ENCODE measurements at regions not wholly inside any gene's neighbourhood (a gene's known extent, or its start where the extent isn't known, plus 50 kb on each side); places are given as distances from the start of the nearest gene placed in this dataset.
A peak's percentile ranks its signal among the peaks of the same experiment; 100 is the strongest.

DNA sequence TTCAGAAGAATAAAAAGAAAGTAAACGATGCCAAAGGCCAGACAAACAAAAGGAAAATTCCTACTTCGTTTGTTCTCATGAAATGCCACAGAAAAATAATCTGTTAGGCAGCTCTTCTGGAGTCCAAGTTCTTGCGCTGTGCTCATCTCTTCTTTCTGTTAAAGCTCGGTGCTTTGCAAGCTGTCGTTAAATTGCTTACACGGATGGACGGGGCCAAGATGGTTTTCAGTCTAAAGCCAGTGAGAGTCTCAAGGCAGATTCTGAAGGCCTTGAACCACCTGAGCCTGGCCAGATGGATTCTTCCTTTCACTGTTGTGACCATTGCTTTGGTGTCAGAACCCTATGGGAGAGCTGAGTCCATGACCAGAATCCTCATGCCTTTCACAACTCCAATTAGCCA lies 97.6 kb upstream of the RMDN2 start:
- WGBS, 2 donors, result 69 to 78% methylated on average over 7 of the region's 7 CpGs
- H3K27me3 ChIP-seq, result peaks cover 0 to 20% (median 0%) of the 10 kb centered on the region in 4 donors
- no peaks in the 10 kb centered on the region for H3K9me3 ChIP-seq
- no peak overlapping the region for H3K4me3 ChIP-seq
- no peak for DNase-seq
- peaks cover 0 to 22% (median 3%) of the 10 kb centered on the region in 3 donors for H3K4me1 ChIP-seq
- no peaks in the 10 kb centered on the region for H3K36me3 ChIP-seq
- H3K27ac ChIP-seq, result peak overlapping the region in 1 of 4 donors; percentile 22
- intact Hi-C loops (cut with DNase I), result no loop called here
- no peak for TF ChIP-seq POLR2A (IDR thresholded peaks at IDR 0.05)
- TF ChIP-seq, protein P1, sequence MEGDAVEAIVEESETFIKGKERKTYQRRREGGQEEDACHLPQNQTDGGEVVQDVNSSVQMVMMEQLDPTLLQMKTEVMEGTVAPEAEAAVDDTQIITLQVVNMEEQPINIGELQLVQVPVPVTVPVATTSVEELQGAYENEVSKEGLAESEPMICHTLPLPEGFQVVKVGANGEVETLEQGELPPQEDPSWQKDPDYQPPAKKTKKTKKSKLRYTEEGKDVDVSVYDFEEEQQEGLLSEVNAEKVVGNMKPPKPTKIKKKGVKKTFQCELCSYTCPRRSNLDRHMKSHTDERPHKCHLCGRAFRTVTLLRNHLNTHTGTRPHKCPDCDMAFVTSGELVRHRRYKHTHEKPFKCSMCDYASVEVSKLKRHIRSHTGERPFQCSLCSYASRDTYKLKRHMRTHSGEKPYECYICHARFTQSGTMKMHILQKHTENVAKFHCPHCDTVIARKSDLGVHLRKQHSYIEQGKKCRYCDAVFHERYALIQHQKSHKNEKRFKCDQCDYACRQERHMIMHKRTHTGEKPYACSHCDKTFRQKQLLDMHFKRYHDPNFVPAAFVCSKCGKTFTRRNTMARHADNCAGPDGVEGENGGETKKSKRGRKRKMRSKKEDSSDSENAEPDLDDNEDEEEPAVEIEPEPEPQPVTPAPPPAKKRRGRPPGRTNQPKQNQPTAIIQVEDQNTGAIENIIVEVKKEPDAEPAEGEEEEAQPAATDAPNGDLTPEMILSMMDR (IDR thresholded peaks at IDR 0.05), result no peak

DNA sequence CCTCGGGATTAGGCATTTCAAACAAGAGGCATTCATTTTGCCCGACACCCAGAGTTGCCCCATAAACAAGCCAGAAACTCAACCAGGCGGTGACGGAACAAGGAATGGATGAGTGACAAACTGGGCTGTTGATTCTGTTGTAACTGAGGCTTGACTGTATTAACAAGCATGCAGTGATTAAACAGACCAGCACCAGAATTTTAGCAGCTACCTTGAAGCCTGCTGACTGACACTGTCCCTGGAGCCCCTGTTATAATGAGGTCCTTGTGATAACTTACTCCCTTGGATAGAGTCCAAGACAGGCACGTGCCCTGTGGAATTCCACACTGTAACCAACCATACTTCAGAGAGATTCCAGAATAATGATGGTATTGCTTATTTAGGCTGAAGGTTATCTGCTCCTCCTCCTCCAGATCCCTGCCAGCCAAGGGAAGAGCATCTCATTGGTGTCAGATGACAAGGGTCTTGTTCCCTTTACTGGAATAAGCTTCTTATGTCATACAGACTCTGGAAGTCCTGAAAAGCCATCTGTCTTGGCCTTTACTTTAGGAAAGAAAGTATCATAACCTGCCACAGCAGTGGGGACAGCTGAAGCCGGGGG lies 97.1 kb upstream of the RMDN2 start:
- no peaks in the 10 kb centered on the region for H3K9me3 ChIP-seq
- peak overlapping the region in 1 of 4 donors; percentile 66 for H3K27ac ChIP-seq
- H3K4me1 ChIP-seq, result peaks cover 0 to 22% (median 3%) of the 10 kb centered on the region in 3 donors
- intact Hi-C loops (cut with DNase I), result no loop called here
- H3K27me3 ChIP-seq, result peaks cover 0 to 20% (median 0%) of the 10 kb centered on the region in 4 donors
- no peaks in the 10 kb centered on the region for H3K36me3 ChIP-seq
- TF ChIP-seq, protein P1 (IDR thresholded peaks at IDR 0.05), result no peak
- TF ChIP-seq POLR2A (IDR thresholded peaks at IDR 0.05), result no peak
- 44 to 75% methylated on average over 6 of the region's 6 CpGs for WGBS, 2 donors
- no peak for DNase-seq
- no peak overlapping the region for H3K4me3 ChIP-seq

DNA sequence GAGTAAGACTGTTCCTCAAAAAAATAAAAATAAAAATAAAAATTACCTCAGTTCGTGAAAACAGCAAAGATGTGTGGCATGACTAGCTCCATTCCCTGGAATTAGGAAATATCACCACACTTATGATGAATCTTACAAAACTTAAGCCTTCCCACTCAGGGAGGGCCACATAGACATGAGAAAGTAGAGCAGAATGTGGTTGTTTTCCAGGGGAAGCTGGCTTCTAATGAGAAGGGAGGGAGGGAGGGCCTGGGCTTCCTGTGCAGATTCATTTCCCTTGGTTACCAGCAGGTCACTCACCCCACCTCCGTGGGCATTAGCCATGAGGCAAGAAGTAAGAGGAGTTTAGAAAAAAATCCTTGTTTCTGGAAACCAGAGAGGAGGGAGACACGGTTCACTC lies 95.9 kb upstream of the RMDN2 start:
- Histone ChIP-seq H3K4me3 (no peak overlapping the region), H3K27ac (peak overlapping the region in 3 of 4 donors; percentile 34 to 66 (median 62)), H3K27me3 (peaks cover 0 to 20% (median 0%) of the 10 kb centered on the region in 4 donors), H3K4me1 (peaks cover 0 to 22% (median 3%) of the 10 kb centered on the region in 3 donors), H3K36me3 (no peaks in the 10 kb centered on the region), H3K9me3 (no peaks in the 10 kb centered on the region)
- intact Hi-C loops (cut with DNase I), result no loop called here
- TF ChIP-seq, protein P1 (IDR thresholded peaks at IDR 0.05), result no peak
- TF ChIP-seq POLR2A (IDR thresholded peaks at IDR 0.05), result no peak
- no peak for DNase-seq
- WGBS, 2 donors, result 28 to 36% methylated on average over 2 to 3 of the region's 3 CpGs

DNA sequence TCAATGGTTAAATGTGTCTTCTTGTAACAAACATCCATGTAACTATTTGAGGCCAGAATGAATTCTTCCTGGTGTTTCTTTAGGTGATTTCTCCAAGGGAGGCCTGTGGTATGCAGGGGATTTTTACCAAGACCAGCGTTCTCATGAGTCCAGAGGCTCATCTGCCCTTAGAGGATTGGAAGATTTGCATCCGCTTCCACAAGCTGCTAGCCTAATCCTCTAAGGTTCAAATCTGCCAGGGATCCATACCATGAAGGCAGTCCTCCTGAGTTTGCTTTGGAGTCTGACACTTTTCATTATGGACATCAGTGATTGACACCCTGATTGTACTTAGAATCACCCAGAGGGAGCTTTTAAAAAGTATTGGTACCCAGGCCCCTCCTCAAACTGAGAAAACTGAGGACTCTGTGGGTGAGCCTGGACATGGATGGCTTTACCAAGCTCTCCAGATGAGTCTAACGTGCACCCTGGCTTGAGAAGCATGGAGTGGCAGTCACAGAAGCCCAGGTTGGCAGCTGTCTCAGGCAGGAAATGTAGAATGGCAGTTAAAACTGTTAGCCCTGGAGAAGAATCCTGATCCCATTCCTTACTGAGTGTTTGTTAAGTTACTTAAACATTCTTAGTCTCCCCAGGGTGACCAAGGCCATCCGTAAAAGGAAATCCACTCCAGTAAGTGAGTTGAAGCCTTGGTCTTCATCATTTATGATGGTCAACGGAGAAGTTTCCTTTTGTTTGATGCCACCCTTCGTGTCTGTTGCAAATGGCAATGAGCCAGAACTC lies 95.3 kb upstream of the RMDN2 start:
- no peak for DNase-seq
- TF ChIP-seq, protein P1 (IDR thresholded peaks at IDR 0.05), result no peak
- no peak for TF ChIP-seq POLR2A (IDR thresholded peaks at IDR 0.05)

DNA sequence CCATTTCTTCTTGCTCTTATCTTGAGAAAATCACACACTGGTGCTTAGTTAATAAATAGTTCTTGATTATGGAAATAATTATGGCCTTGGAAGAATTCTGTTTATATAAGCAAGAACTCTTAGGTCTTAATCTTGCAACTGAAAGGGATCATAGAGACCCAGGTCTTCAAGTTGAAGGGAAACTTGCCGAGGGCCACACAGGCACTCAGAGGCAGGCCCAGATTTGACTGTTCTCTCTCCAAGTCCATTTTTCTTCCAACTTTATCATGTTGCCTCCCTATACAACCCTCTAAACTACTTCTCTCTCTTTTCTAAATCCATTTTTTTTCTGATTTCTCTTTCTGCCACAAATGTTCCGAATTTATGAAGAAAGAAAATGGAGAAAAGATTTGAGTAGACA lies 94.5 kb upstream of the RMDN2 start:
- Histone ChIP-seq H3K4me3 (no peak overlapping the region), H3K4me1 (peaks cover 0 to 22% (median 3%) of the 10 kb centered on the region in 3 donors), H3K9me3 (no peaks in the 10 kb centered on the region), H3K27ac (peak overlapping the region in 1 of 4 donors; percentile 66), H3K36me3 (no peaks in the 10 kb centered on the region), H3K27me3 (peaks cover 0 to 20% (median 0%) of the 10 kb centered on the region in 4 donors)
- no peak for TF ChIP-seq POLR2A (IDR thresholded peaks at IDR 0.05)
- TF ChIP-seq, protein P1 (IDR thresholded peaks at IDR 0.05), result no peak
- DNase-seq, result no peak
- 54 to 81% methylated on average over 2 of the region's 2 CpGs for WGBS, 2 donors
- intact Hi-C loops (cut with DNase I), result loop anchor here (5.0 kb wide), 2 partner anchors 418 to 433 kb away; no protein-coding TSS in a partner anchor

More for the DNA sequence above, 95.3 kb upstream of the RMDN2 start:
- Histone ChIP-seq H3K4me1 (peaks cover 0 to 22% (median 3%) of the 10 kb centered on the region in 3 donors), H3K27ac (peak overlapping the region in 3 of 4 donors; percentile 34 to 66 (median 62)), H3K4me3 (no peak overlapping the region), H3K36me3 (no peaks in the 10 kb centered on the region), H3K9me3 (no peaks in the 10 kb centered on the region), H3K27me3 (peaks cover 0 to 20% (median 0%) of the 10 kb centered on the region in 4 donors)
- intact Hi-C loops (cut with DNase I), result loop anchor here (5.0 kb wide), 2 partner anchors 418 to 433 kb away; no protein-coding TSS in a partner anchor
- WGBS, 2 donors, result 38 to 40% methylated on average over 6 of the region's 6 CpGs

All from esophagus squamous epithelium (tissue), 5 donors.